Body of pancreas (tissue), 4 donors: ENCODE measurements at regions not wholly inside any gene's neighbourhood (a gene's known extent, or its start where the extent isn't known, plus 50 kb on each side); places are given as distances from the start of the nearest gene placed in this dataset.

Experiments used
- POLR2A ChIP-seq, 3 donors: fragments of 450-650 bp; IDR thresholded peaks; one replicate each; pipeline ENCODE4 v1.6.1; 2016; ENCODE audit warnings: antibody characterized with exemption in 3 of 3, mild to moderate bottlenecking in 2 of 3
- TF ChIP-seq, protein P1 (sequence below), 7 experiments: fragments of 450-650 bp in 4 of 7; fragments of 200-600 bp in 3 of 7; sonication (generic) in 3 of 7; IDR thresholded peaks; one replicate each; pipeline ENCODE4 v1.5.1; 2016 to 2019; ENCODE audit warnings: antibody characterized with exemption in 7 of 7

DNA sequence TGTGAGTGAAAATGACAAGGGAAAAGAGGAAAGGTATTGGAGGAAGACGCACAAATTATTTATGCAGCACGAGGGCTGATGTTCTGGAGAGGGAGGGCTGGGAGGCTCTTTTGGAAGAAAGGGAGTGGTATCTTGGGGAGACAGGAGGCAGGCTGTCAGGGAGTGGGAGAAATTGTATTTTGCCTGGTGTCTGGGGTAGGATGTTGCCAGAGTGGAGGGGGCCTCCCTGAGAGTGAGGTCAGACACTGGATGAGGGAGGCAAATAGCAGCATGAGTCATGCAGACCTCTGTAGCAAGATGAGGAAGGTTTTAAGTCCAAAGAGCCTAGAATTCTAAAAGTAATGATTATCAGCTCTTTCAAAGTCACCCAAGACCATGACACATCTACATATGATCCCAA is 158.0 kb downstream of the DMRT2 start:
- TF ChIP-seq POLR2A (IDR thresholded peaks at IDR 0.05), result no peak
- TF ChIP-seq, protein P1, sequence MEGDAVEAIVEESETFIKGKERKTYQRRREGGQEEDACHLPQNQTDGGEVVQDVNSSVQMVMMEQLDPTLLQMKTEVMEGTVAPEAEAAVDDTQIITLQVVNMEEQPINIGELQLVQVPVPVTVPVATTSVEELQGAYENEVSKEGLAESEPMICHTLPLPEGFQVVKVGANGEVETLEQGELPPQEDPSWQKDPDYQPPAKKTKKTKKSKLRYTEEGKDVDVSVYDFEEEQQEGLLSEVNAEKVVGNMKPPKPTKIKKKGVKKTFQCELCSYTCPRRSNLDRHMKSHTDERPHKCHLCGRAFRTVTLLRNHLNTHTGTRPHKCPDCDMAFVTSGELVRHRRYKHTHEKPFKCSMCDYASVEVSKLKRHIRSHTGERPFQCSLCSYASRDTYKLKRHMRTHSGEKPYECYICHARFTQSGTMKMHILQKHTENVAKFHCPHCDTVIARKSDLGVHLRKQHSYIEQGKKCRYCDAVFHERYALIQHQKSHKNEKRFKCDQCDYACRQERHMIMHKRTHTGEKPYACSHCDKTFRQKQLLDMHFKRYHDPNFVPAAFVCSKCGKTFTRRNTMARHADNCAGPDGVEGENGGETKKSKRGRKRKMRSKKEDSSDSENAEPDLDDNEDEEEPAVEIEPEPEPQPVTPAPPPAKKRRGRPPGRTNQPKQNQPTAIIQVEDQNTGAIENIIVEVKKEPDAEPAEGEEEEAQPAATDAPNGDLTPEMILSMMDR (IDR thresholded peaks at IDR 0.05), result no peak
